Liver (tissue), 8 donors: ENCODE measurements at regions not wholly inside any gene's neighbourhood (a gene's known extent, or its start where the extent isn't known, plus 50 kb on each side); places are given as distances from the start of the nearest gene placed in this dataset.

Experiments used
- DNase-seq: peaks from one replicate; pipeline ENCODE4 v3.0.0-alpha.2; 2017; ENCODE audit warnings: low spot score
- H3K27ac ChIP-seq, 2 donors: one replicate each; pipeline ENCODE4 v1.7.0; 2013; ENCODE audit warnings: inconsistent platforms in 2 of 2, low read length in 2 of 2, control low read depth in 1 of 2, low read depth in 1 of 2, mild to moderate bottlenecking in 1 of 2
- H3K27me3 ChIP-seq, 4 donors: one replicate each; pipeline versions ENCODE4 v1.6.1 to v1.7.0; 2013; ENCODE audit warnings: low read length in 3 of 4, inconsistent platforms in 1 of 4, mild to moderate bottlenecking in 1 of 4, moderate library complexity in 1 of 4; ENCODE audit not compliant: control insufficient read depth in 4 of 4, insufficient read depth in 4 of 4
- H3K36me3 ChIP-seq, 4 donors: one replicate each; pipeline versions ENCODE4 v1.6.1 to v1.7.0; 2013; ENCODE audit warnings: low read length in 3 of 4, mild to moderate bottlenecking in 3 of 4, low read depth in 1 of 4, moderate library complexity in 1 of 4; ENCODE audit not compliant: control insufficient read depth in 4 of 4, insufficient read depth in 3 of 4
- H3K4me1 ChIP-seq, 4 donors: one replicate each; pipeline versions ENCODE4 v1.6.1 to v1.7.0; 2013; ENCODE audit warnings: low read length in 3 of 4, mild to moderate bottlenecking in 3 of 4, moderate library complexity in 1 of 4; ENCODE audit not compliant: control insufficient read depth in 4 of 4, insufficient read depth in 4 of 4
- H3K4me3 ChIP-seq, 3 donors: one replicate each; pipeline versions ENCODE4 v1.6.1 to v1.7.0; 2013; ENCODE audit warnings: low read length in 3 of 3, control low read depth in 1 of 3, low read depth in 1 of 3, mild to moderate bottlenecking in 1 of 3
- H3K9ac ChIP-seq, 2 donors: one replicate each; pipeline ENCODE4 v1.7.0; 2013; ENCODE audit warnings: low read length in 2 of 2, mild to moderate bottlenecking in 2 of 2, moderate library complexity in 2 of 2, control low read depth in 1 of 2, low read depth in 1 of 2
- H3K9me3 ChIP-seq, 4 donors: one replicate each; pipeline versions ENCODE4 v1.6.1 to v1.7.0; 2013; ENCODE audit warnings: low read length in 3 of 4; ENCODE audit not compliant: control insufficient read depth in 4 of 4
- FOXA2 ChIP-seq: IDR thresholded peaks from 2 replicates; pipeline ENCODE4 v1.6.1; 2016; ENCODE audit warnings: antibody characterized with exemption
- GABPA ChIP-seq, 2 donors: IDR thresholded peaks in 1 of 2; conservative IDR thresholded peaks in 1 of 2; 2 replicates each; pipeline ENCODE4 v1.6.1; 2016; ENCODE audit warnings: antibody characterized with exemption in 2 of 2, mild to moderate bottlenecking in 1 of 2, moderate library complexity in 1 of 2
- NR2F2 ChIP-seq: IDR thresholded peaks from 2 replicates; pipeline ENCODE4 v1.6.1; 2016; ENCODE audit warnings: antibody characterized with exemption
- RXRA ChIP-seq, 2 donors: IDR thresholded peaks; 2 replicates each; pipeline ENCODE4 v1.6.1; 2017 to 2018; ENCODE audit warnings: antibody characterized with exemption in 2 of 2, mild to moderate bottlenecking in 1 of 2
- SP1 ChIP-seq: IDR thresholded peaks from 2 replicates; pipeline ENCODE4 v1.6.1; 2018; ENCODE audit warnings: antibody characterized with exemption, mild to moderate bottlenecking
- TAF1 ChIP-seq: conservative IDR thresholded peaks from 2 replicates; pipeline ENCODE4 v1.6.1; 2016; ENCODE audit warnings: antibody characterized with exemption, mild to moderate bottlenecking
- YY1 ChIP-seq: IDR thresholded peaks from 2 replicates; pipeline ENCODE4 v1.6.1; 2016; ENCODE audit warnings: antibody characterized with exemption, mild to moderate bottlenecking
- WGBS: extraction: QIAGEN DNeasy Blood & Tissue Kit; methylation state at CpG from one replicate; pipeline ENCODE4 v1.1.7; 2013; 5-methylcytosine and 5-hydroxymethylcytosine counted together
- TF ChIP-seq, protein P1 (sequence below): IDR thresholded peaks from 2 replicates; pipeline ENCODE4 v1.6.1; 2016; ENCODE audit warnings: antibody characterized with exemption
- TF ChIP-seq, protein P2 (sequence below): fragments of 150-350 bp; IDR thresholded peaks from 2 replicates; pipeline ENCODE4 v1.5.1; 2017; ENCODE audit warnings: improper control_type of control experiment, low read depth, low read length; ENCODE audit not compliant: missing input control
- TF ChIP-seq, protein P3 (sequence below): IDR thresholded peaks from 2 replicates; pipeline ENCODE4 v1.6.1; 2016; ENCODE audit warnings: antibody characterized with exemption, mild to moderate bottlenecking
- TF ChIP-seq, protein P4 (sequence below): IDR thresholded peaks from 2 replicates; pipeline ENCODE4 v1.6.1; 2016; ENCODE audit warnings: antibody characterized with exemption
- donor health status: healthy.
- donor health status: healthy.
- donor health status: healthy.
- donor health status: healthy.
- donor health status: healthy.

DNA sequence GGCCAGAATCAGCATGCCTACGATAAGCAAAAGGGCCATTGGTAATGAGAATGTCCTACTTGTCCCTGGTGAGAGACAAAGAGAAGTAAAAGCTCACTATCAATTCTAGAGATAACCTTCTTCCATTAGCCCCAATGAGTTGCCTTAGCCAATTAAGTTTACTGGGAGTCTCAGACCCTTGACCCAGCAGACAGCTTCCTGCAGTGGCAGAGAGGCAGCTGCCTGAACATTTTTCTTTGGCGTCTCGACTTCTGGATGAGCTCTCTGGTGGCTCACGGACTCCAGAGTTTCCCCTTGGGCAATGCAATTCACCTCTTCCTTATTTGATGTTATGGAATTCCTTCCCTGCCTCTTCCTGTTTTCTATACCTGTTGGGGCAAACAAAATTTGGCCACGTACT is 1034.4 kb downstream of the NAALADL2 start:
- H3K36me3 ChIP-seq = no peaks in the 10 kb centered on the region
- H3K4me3 ChIP-seq = no peak overlapping the region
- no peaks in the 10 kb centered on the region for H3K27me3 ChIP-seq
- H3K4me1 ChIP-seq = peaks cover 5 to 8% (median 6%) of the 10 kb centered on the region in 4 donors
- H3K27ac ChIP-seq = no peak overlapping the region
- DNase-seq = no peak
- no peaks in the 10 kb centered on the region for H3K9me3 ChIP-seq
- WGBS = 83% methylated on average over 5 of the region's 5 CpGs
- TF ChIP-seq, protein P1, sequence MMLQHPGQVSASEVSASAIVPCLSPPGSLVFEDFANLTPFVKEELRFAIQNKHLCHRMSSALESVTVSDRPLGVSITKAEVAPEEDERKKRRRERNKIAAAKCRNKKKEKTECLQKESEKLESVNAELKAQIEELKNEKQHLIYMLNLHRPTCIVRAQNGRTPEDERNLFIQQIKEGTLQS = no peak
- TF ChIP-seq TAF1 (no peak), YY1 (no peak), GABPA (IDR thresholded peaks at IDR 0.05 in 1 of 2, conservative IDR thresholded peaks at IDR 0.05 in 1 of 2) (no peak), NR2F2 (no peak)
- TF ChIP-seq, protein P2, sequence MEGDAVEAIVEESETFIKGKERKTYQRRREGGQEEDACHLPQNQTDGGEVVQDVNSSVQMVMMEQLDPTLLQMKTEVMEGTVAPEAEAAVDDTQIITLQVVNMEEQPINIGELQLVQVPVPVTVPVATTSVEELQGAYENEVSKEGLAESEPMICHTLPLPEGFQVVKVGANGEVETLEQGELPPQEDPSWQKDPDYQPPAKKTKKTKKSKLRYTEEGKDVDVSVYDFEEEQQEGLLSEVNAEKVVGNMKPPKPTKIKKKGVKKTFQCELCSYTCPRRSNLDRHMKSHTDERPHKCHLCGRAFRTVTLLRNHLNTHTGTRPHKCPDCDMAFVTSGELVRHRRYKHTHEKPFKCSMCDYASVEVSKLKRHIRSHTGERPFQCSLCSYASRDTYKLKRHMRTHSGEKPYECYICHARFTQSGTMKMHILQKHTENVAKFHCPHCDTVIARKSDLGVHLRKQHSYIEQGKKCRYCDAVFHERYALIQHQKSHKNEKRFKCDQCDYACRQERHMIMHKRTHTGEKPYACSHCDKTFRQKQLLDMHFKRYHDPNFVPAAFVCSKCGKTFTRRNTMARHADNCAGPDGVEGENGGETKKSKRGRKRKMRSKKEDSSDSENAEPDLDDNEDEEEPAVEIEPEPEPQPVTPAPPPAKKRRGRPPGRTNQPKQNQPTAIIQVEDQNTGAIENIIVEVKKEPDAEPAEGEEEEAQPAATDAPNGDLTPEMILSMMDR = no peak
- TF ChIP-seq, protein P3, sequence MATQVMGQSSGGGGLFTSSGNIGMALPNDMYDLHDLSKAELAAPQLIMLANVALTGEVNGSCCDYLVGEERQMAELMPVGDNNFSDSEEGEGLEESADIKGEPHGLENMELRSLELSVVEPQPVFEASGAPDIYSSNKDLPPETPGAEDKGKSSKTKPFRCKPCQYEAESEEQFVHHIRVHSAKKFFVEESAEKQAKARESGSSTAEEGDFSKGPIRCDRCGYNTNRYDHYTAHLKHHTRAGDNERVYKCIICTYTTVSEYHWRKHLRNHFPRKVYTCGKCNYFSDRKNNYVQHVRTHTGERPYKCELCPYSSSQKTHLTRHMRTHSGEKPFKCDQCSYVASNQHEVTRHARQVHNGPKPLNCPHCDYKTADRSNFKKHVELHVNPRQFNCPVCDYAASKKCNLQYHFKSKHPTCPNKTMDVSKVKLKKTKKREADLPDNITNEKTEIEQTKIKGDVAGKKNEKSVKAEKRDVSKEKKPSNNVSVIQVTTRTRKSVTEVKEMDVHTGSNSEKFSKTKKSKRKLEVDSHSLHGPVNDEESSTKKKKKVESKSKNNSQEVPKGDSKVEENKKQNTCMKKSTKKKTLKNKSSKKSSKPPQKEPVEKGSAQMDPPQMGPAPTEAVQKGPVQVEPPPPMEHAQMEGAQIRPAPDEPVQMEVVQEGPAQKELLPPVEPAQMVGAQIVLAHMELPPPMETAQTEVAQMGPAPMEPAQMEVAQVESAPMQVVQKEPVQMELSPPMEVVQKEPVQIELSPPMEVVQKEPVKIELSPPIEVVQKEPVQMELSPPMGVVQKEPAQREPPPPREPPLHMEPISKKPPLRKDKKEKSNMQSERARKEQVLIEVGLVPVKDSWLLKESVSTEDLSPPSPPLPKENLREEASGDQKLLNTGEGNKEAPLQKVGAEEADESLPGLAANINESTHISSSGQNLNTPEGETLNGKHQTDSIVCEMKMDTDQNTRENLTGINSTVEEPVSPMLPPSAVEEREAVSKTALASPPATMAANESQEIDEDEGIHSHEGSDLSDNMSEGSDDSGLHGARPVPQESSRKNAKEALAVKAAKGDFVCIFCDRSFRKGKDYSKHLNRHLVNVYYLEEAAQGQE = no peak
- no peak overlapping the region for H3K9ac ChIP-seq

DNA sequence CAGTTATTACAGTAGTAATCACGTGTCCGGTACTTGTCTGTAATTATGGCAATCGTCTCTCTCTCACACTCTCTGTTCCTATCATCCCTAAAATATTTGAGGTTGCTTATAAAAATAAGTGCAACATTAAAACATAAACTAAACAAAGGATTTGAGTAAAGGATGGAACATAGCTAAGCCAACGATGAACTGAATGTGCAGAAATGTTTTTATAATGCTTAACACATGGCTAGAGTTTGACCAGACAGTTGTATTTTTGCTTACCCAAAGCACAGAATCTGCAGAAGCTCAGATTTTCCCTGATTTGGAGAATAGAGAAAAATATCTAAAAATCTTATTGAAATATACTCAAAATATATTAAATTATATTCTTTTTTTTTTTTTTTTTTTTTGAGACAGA is 1030.9 kb downstream of the NAALADL2 start:
- H3K9ac ChIP-seq = no peak overlapping the region
- no peak overlapping the region for H3K4me3 ChIP-seq
- TF ChIP-seq, protein P2 = no peak
- TF ChIP-seq RXRA (IDR thresholded peaks at IDR 0.05) = no peak
- TF ChIP-seq FOXA2 = no peak
- TF ChIP-seq GABPA (IDR thresholded peaks at IDR 0.05 in 1 of 2, conservative IDR thresholded peaks at IDR 0.05 in 1 of 2) = no peak
- TF ChIP-seq YY1 = no peak
- no peak for TF ChIP-seq NR2F2
- TF ChIP-seq, protein P4, sequence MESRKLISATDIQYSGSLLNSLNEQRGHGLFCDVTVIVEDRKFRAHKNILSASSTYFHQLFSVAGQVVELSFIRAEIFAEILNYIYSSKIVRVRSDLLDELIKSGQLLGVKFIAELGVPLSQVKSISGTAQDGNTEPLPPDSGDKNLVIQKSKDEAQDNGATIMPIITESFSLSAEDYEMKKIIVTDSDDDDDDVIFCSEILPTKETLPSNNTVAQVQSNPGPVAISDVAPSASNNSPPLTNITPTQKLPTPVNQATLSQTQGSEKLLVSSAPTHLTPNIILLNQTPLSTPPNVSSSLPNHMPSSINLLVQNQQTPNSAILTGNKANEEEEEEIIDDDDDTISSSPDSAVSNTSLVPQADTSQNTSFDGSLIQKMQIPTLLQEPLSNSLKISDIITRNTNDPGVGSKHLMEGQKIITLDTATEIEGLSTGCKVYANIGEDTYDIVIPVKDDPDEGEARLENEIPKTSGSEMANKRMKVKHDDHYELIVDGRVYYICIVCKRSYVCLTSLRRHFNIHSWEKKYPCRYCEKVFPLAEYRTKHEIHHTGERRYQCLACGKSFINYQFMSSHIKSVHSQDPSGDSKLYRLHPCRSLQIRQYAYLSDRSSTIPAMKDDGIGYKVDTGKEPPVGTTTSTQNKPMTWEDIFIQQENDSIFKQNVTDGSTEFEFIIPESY = no peak
- TF ChIP-seq, protein P1 = no peak
- no peak for TF ChIP-seq SP1
- H3K36me3 ChIP-seq = no peaks in the 10 kb centered on the region
- DNase-seq = no peak
- H3K4me1 ChIP-seq = peaks cover 0 to 1% (median 0%) of the 10 kb centered on the region in 4 donors
- H3K27me3 ChIP-seq = no peaks in the 10 kb centered on the region
- H3K27ac ChIP-seq = no peak overlapping the region
- H3K9me3 ChIP-seq = no peaks in the 10 kb centered on the region
- 67% methylated on average over 4 of the region's 4 CpGs for WGBS
